Colon (tissue), 2 donors: ENCODE measurements at regions not wholly inside any gene's neighbourhood (a gene's known extent, or its start where the extent isn't known, plus 50 kb on each side); places are given as distances from the start of the nearest gene placed in this dataset.

Experiments
- FAIRE-seq: peaks from 2 replicates; lab custom pipeline; 2012; peaks lifted over from hg19 to GRCh38; lab: Jason Lieb, UNC
- donor health status: control.
- donor health status: control.

- FAIRE-seq: no peak
Measured at GRCh38 chr5:158354958-158355357, 496.0 kb upstream of the CLINT1 start.

DNA sequence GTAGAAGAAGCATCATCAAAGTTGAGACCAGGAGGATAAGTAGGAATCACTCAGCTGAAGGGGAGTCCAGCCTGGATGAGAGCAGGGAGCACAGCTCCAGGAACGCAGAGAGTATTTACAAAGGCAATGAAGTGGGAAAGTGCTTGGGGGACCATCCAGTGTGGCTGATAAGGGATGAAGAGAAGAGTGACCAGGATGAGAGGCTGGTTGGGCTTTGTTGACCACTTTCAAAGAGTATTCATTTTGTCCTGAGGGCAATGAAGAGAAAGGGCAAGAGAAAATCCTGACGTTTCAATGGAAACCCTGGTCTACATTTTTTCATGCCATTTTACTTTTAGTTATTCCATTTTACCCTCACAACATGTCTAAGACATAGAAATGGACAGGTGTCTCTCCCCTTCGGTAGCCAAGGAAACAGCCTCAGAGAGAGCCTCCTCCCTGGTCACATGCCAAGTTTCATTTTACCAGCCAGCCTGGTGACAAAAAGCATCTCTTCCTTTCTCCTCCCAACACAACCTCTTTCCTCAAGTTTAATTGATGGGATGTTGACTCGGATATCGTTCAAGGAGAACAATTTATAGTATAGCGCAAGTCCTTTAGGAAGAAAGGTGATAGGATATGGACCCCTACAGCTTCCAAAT is 492.7 kb upstream of the CLINT1 start:
- FAIRE-seq: no peak

GRCh38 chr5:158349987-158350386 is 491.0 kb upstream of the CLINT1 start:
- FAIRE-seq: no peak

DNA sequence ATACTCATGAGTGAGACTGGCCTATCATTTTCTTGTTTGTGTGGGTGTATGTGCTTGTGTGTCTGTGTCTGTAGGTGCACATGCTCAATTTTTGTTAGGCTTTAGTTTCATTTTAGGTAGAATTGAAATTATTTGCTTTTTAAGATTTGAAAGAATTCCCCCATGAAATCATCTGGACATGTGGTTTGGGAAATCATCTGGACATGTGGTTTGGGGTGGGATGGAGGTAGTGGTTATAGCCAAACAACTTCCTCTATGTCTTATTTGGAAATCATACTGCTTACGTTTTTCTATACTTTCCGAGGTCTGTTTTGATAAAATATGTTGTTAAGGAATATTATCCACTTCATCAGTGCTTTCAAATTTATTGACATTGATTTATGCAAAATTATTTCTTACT is 485.4 kb upstream of the CLINT1 start:
- no peak for FAIRE-seq

DNA sequence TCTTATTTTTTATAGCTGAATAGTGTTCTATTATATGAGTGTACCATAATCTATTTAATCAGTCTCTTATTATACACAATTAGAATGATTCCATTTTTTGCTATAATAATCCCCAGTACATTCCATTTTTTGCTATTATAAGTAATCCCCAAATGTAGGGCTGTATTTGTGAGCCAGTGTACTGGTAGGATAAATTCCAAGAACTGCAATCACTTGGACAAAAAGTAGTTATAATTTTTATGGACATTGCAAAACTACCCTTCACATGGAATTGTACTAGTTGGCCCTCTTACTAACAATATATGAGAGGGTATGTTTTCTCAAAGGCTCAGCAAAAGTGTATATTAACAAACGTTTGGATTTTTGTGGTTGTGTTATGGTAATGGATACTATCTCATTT is 481.7 kb upstream of the CLINT1 start:
- no peak for FAIRE-seq

- no peak for FAIRE-seq
Measured at GRCh38 chr5:158326256-158326655, 467.3 kb upstream of the CLINT1 start.

DNA sequence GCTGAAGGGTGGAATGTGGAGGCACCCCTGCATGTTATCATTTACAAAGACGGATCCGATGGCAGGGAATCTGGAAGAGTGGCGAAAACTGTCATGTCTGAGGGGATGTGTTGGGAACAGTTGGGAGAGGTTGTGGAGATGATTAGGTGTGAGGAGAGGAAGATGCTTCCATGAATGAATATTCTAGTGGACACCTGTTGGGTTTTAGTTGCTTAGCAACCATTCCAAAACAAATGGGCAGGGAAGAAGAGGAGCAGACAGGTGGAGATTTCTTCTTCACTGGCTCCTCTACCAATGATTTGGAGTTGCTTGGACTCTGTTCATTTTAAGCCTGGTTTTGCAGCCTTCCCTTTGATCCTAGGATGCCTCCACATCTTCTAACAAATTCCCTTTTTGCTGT is 465.3 kb upstream of the CLINT1 start:
- FAIRE-seq: no peak

DNA sequence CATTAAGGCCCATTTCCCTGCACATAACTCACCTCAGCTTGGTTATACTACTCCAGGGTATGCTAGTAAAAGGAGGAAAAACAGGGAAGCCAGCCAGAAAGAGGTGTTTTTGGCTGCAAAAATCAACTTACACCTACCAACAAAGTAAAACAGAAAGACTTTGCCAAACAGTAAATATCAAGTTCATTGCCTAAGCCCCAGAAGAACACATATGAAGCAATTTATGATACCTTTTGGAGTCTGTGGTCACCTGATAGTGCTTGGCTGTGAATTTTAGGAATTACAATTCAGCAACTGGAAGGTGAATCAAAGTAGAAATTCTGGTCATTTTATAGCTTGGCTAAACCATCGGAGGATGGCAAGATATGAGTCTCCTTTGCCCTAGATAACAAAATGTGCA is 463.7 kb upstream of the CLINT1 start:
- FAIRE-seq: no peak

DNA sequence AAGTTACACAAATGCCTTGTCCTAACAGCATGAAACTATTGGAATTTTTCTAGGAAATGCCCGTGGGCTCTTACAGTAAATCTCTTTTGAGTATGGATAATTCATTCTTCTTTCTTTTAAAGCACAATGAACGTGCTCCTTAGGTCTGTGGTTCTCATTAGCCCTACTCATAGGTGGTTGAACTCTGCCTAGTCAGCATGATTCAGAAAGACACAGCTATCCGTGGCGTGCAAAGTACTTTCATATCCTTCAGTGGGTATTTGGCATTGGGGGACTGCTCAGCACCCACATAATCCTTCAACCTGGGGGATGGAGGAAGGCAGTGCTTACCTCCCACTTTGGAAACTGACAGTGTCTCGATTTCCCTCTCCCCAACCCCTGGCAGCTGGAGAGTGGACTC is 462.0 kb upstream of the CLINT1 start:
- FAIRE-seq: no peak

- FAIRE-seq: no peak
Measured at GRCh38 chr5:158320178-158320674, 461.3 kb upstream of the CLINT1 start.

DNA sequence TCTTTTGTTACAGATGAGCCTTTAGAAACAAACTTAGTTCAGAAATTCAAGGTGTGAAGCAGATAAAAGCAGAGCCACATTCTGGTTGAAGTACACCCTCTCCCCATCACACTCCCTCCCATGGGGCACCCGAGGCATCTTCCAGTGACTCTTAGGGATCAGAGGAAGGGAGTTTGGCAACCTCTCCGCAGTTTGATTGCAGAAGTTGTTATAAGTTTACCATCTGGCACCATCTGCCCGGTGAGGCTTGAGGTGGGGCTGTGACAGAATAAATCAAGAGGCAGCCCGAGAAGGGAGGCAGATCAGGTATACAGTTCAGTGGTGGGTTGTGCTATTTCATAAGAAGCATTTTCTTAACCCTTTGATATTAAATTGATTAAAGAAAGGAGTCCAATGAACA is 458.6 kb upstream of the CLINT1 start:
- no peak for FAIRE-seq

DNA sequence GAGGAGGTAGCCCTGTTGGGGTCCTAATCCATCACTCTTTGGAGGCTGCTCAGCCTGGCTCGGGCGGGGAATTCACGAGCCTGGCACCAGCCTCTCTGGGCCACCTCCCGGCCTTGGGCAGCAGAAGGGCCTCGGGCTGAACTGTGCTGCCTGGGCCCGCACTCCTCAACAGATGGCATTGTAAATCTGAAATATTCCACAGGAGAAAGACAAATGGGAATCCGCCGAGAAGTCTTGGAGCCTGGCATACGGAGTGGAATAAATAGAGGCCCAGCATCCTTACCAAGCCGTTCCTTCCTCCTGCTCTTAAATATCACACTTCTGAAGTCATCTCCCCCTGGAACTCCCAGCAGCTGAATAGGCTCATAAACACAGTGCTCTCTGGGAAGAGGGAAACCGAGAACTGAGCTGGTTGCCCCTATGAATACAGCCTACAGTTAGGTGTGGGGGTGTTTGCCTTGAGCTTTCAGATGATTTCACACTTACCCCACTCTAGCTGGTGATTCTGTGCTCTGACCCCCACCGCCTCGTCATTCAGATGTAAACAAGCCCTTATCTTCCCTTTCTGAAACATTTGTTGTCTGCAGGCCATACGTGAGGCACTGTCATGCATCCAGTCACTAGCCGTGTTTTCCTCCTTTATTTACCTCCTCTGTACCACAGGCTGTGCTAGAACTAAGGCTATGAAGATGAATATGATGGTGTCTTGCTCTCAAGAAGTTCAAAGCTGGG is 455.0 kb upstream of the CLINT1 start:
- no peak for FAIRE-seq

DNA sequence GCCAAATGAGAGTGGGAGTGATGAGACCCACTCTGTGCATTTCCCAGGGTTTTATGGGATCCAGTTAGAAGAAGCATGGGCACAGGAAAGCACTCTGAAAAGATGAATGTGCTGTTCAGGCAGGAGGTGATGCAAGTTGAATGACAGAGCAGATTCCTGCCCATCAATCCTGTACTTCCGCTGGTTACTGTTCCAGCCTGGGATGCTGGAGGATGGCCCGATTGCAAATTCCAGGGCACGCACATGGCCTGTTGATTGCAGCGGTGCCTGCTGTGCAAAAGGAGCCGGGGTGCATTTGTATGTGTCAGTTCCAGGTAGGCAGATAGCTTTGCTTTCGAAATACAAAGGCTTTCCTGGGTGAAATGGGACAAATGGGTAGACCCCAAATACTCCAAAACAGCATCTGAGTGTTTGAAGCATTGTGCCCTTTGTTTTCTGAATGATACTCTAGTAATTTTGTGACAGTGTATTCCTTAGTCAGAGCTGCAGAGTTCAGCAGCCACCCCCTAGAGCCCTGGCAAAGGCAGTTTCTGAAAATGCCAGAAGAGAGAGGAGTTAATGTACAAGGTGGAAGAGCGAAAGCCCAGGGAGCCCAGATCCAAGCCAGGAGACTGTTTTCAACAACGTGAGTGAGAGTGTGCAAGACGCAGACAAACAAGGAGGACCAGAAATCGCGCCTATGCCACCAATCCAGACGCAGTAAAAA is 454.2 kb upstream of the CLINT1 start:
- FAIRE-seq: no peak

DNA sequence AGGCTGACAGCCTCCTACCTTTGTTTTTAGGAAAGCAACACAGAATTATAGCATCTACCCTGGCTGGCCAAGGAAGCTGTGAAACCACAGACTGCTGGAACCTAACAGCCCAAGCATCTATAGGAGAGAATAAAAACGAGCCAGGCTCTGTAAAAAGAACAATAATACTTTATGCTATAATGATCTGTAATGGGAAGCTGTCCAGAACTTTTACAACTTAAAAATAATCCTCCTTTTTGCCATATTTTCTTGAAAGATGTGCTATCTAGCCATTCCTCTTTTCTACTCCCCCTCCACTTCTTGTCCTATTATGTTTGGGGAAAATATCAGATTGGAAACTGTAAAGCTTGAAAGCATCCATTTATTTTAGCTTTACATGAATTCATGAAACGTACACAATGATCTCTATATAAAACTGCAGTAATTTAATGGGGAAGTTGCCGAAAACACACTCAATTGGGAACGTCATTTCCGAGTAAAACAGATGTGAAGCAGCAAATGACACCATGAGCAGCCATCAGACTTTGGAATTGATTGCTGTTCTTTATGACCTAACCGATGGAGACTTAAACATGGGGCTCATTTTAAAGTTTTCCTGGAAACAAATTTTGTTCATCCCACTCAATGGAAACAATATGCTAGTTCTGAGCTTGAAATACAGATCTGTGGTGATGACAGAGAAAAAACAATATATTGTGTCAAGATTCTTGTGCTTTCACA is 450.3 kb upstream of the CLINT1 start:
- no peak for FAIRE-seq

DNA sequence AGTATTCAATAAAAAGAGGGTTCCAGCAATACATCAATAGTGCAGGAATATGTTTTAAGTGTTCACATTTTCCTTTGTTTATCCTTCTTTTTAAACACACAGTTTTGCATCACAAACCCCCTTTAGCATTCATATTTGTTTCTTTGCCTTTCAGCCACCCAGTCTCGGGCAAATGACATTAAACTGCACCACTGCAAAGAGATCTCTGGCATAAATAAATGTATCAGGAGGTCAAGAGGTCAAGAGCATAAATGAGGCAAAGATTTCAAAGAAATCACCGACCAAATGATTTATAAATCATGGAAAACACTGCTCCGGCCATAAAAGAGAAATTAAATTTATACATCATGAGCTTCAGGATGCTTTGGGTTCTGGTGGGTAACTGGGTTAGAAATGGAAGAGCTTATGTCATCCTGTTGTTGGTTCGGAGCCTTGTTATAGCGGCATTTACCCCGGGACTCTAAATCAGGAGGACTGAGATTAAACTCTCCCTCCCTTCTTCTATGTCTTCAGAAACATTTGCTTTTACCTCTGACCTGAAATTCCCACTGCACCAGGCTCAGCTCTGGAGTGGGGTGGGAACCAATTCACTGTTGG is 449.6 kb upstream of the CLINT1 start:
- no peak for FAIRE-seq

DNA sequence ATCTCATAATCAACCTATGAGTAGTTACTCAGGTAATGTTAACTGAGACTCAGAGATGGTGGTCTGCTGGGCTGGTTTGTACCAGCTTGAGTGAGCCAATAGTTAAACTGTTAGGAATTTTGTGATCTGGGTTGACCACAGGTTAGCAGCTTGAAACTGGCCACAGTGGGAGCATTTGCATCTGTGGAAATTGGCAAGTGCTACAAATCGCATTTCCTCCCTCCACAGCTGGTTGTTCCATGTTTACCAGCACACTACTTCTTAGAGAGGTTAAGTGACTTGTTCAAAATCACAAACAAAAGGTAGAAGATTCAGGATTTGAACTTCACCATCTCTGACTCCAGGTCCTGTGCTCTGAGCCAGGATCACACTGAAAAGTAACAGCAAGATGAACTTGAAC is 446.9 kb upstream of the CLINT1 start:
- no peak for FAIRE-seq

- FAIRE-seq: no peak
Measured at GRCh38 chr5:158304607-158305006, 445.7 kb upstream of the CLINT1 start.

DNA sequence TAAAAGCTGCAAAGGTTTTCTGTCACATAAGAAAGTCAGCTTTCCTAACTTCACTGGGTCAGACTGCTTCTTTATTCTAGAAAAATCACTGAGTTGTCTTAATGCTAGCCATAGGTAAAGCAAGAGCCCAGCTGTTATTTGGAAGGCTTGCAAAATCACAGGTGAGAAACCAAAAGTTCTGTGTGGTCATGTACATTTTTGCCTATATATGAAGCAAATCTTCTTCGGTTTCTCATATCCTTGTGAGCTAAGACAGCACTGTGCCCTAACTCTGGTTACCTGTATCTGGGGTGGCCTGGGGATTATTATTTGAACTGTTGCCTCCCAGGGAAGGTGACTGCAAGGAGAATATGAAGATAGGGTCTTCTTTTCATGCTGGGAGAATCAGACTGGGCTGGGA is 444.9 kb upstream of the CLINT1 start:
- FAIRE-seq: no peak

DNA sequence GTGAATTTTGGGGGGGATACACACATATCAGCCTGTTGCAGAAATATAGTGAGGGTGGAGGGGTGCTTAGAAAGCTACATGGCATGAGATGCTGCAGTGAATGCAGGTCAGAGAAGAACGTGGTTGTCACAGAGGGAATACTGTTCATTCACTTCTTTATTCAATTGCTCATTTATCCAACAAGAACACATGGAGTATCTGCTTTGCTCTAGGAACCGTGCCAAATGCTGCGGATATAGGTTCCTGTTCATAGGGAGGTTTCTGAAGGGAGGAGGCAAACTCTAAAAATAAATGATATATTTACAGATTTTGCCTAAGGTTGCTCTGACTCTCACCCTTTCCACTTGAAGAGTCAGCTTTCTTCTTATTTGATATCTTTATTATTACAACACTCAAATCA is 444.3 kb upstream of the CLINT1 start:
- FAIRE-seq: no peak

DNA sequence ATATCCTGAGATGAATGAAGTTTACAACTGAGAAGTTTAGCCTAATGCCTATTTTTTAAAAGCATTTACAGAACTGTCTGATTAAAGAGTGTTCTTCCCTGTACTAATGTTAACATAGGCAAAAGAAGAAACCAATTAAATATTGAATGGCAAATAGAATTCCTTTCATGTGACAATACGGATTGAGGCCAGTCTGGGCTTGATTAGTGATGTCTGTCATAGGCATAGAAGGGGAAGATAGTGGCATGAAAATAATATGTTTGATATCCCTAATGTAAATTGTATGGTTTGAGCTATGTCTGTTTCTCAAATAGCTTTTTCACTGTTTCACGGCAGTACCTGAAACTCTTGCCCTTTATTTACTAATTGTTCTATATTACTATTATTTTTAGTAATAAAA is 443.1 kb upstream of the CLINT1 start:
- no peak for FAIRE-seq

GRCh38 chr5:158301186-158301585 is 442.2 kb upstream of the CLINT1 start:
- FAIRE-seq: no peak

- FAIRE-seq: no peak
Measured at GRCh38 chr5:158300256-158300655, 441.3 kb upstream of the CLINT1 start.
